ENCODE measurements at regions not wholly inside any gene's neighbourhood (a gene's known extent, or its start where the extent isn't known, plus 50 kb on each side); places are given as distances from the start of the nearest gene placed in this dataset.
"Not testable (repeated sequence)": the region's sequence is repeated elsewhere in the genome, so short reads cannot be mapped to it uniquely, and the experiment has no call there.

GRCh38 chr20:6339176-6339575 lies 216.3 kb upstream of the FERMT1 start:
- DNase-seq: no peak
- Histone ChIP-seq H3K27me3 (no peaks in the 10 kb centered on the region), H3K4me3 (no peak overlapping the region), H3K9me3 (no peaks in the 10 kb centered on the region), H3K4me1 (no peaks in the 10 kb centered on the region), H3K9ac (ENCODE audit: low read depth in 2 of 2, low read length in 2 of 2) (no peak overlapping the region), H3K36me3 (no peaks in the 10 kb centered on the region), H3K27ac (no peak overlapping the region)
- intact Hi-C loops (cut with DNase I): no loop called here
- no peak for TF ChIP-seq CTCF (IDR thresholded peaks at IDR 0.05)

GRCh38 chr20:6333110-6333509 lies 210.3 kb upstream of the FERMT1 start:
- H3K9ac ChIP-seq (ENCODE audit: low read depth in 2 of 2, low read length in 2 of 2): no peak overlapping the region
- intact Hi-C loops (cut with DNase I): no loop called here
- no peak overlapping the region for H3K27ac ChIP-seq
- no peak for TF ChIP-seq CTCF (IDR thresholded peaks at IDR 0.05)
- no peaks in the 10 kb centered on the region for H3K27me3 ChIP-seq
- H3K4me3 ChIP-seq: no peak overlapping the region
- H3K36me3 ChIP-seq: no peaks in the 10 kb centered on the region
- no peaks in the 10 kb centered on the region for H3K4me1 ChIP-seq
- no peak for DNase-seq
- H3K9me3 ChIP-seq: no peaks in the 10 kb centered on the region

GRCh38 chr20:6321235-6321634 lies 198.4 kb upstream of the FERMT1 start:
- H3K4me1 ChIP-seq; H3K27ac ChIP-seq; H3K36me3 ChIP-seq; DNase-seq; H3K9me3 ChIP-seq; H3K27me3 ChIP-seq; intact Hi-C loops (cut with DNase I); H3K9ac ChIP-seq (ENCODE audit: low read depth in 2 of 2, low read length in 2 of 2); H3K4me3 ChIP-seq: not testable (repeated sequence)

- no peak for DNase-seq
- Histone ChIP-seq H3K4me3 (no peak overlapping the region), H3K9me3 (no peaks in the 10 kb centered on the region), H3K9ac (ENCODE audit: low read depth in 2 of 2, low read length in 2 of 2) (no peak overlapping the region), H3K27me3 (no peaks in the 10 kb centered on the region), H3K4me1 (no peaks in the 10 kb centered on the region), H3K36me3 (no peaks in the 10 kb centered on the region), H3K27ac (no peak overlapping the region)
- TF ChIP-seq CTCF (IDR thresholded peaks at IDR 0.05): no peak
- intact Hi-C loops (cut with DNase I): no loop called here
Observed at GRCh38 chr20:6311841-6312655, 189.2 kb upstream of the FERMT1 start.

GRCh38 chr20:6311097-6311496 lies 188.3 kb upstream of the FERMT1 start:
- intact Hi-C loops (cut with DNase I): no loop called here

More at GRCh38 chr20:6311097-6311496, 188.3 kb upstream of the FERMT1 start:
- no peak for DNase-seq
- Histone ChIP-seq H3K4me1 (no peaks in the 10 kb centered on the region), H3K9me3 (no peaks in the 10 kb centered on the region), H3K36me3 (no peaks in the 10 kb centered on the region), H3K9ac (ENCODE audit: low read depth in 2 of 2, low read length in 2 of 2) (no peak overlapping the region), H3K27ac (no peak overlapping the region), H3K27me3 (no peaks in the 10 kb centered on the region), H3K4me3 (no peak overlapping the region)
- TF ChIP-seq CTCF (IDR thresholded peaks at IDR 0.05): no peak

Measured in colonic mucosa (tissue), 4 donors.